Heart left ventricle (tissue), 13 donors: ENCODE measurements at regions not wholly inside any gene's neighbourhood (a gene's known extent, or its start where the extent isn't known, plus 50 kb on each side); places are given as distances from the start of the nearest gene placed in this dataset.

Source experiments
- POLR2A ChIP-seq, 2 donors: fragments of 450-650 bp; IDR thresholded peaks; one replicate each; pipeline ENCODE4 v1.6.1; 2017; ENCODE audit warnings: antibody characterized with exemption in 2 of 2, mild to moderate bottlenecking in 2 of 2, moderate library complexity in 2 of 2
- TF ChIP-seq, protein P1 (sequence below), 12 donors: fragments of 200-600 bp; sonication (generic) in 4 of 12; IDR thresholded peaks; one replicate each; pipeline versions ENCODE4 v1.5.0 to v1.8.0; 2018 to 2022; ENCODE audit warnings: antibody characterized with exemption in 12 of 12, mild to moderate bottlenecking in 5 of 12
- donor health status: ischemic (EF 13 %, LVEDD 7.1; RV severe dilation, severe dysfunction).
- donor health status: DM: no; HTN: yes; CAD: no.
- donor health status: DM: no; HTN: no; CAD: no.
- donor health status: ischemic (EF 25% LVEDD 6.9; RV normal size, moderate dysfunction).
- donor health status: ischemic (EF 25% LVEDD 5.7; RV mildly dilated, moderate dysfunction).
- donor health status: ischemic (EF 35%, LVEDD 5.7; RV mildly dilated, moderate dysfunction).
- donor health status: nonischemic (EF 11% LVEDD 7.7; RV severe dilation, severe dysfunction).
- donor health status: DM: yes; HTN: yes; CAD: no.
- donor health status: PGD.
- donor health status: ischemic (EF 29% LVEDD 5.4; RV normal size, mild dysfunction).
- donor health status: nonischemic (EF 23%, LVEDD 6.1; RV moderate dilation, normal function).

GRCh38 chr2:47309472-47309951 is 59.6 kb upstream of the EPCAM start:
- TF ChIP-seq, protein P1, sequence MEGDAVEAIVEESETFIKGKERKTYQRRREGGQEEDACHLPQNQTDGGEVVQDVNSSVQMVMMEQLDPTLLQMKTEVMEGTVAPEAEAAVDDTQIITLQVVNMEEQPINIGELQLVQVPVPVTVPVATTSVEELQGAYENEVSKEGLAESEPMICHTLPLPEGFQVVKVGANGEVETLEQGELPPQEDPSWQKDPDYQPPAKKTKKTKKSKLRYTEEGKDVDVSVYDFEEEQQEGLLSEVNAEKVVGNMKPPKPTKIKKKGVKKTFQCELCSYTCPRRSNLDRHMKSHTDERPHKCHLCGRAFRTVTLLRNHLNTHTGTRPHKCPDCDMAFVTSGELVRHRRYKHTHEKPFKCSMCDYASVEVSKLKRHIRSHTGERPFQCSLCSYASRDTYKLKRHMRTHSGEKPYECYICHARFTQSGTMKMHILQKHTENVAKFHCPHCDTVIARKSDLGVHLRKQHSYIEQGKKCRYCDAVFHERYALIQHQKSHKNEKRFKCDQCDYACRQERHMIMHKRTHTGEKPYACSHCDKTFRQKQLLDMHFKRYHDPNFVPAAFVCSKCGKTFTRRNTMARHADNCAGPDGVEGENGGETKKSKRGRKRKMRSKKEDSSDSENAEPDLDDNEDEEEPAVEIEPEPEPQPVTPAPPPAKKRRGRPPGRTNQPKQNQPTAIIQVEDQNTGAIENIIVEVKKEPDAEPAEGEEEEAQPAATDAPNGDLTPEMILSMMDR (IDR thresholded peaks at IDR 0.05): no peak
- no peak for TF ChIP-seq POLR2A (IDR thresholded peaks at IDR 0.05)
